ENCODE measurements at regions not wholly inside any gene's neighbourhood (a gene's known extent, or its start where the extent isn't known, plus 50 kb on each side); places are given as distances from the start of the nearest gene placed in this dataset.

GRCh38 chr13:54194233-54195024, 1165.8 kb downstream of the OLFM4 start:
- H3K4me2 ChIP-seq (ENCODE audit: low read length), result no peak overlapping the region
- no peaks in the 10 kb centered on the region for H3F3A ChIP-seq (ENCODE audit: low read length, unreplicated experiment)
- no peaks in the 10 kb centered on the region for H3K4me1 ChIP-seq (ENCODE audit: insufficient read depth, low read length)
- H3K4me3 ChIP-seq (ENCODE audit: low read length), result no peak overlapping the region
- no peak for ATAC-seq
- no TSS peak for BruUV-seq (replicated peaks)
- TF ChIP-seq EZH2phosphoT487 (IDR thresholded peaks at IDR 0.05; ENCODE audit: borderline replicate concordance, low read length), result no peak
- TF ChIP-seq CTCF (conservative IDR thresholded peaks at IDR 0.05; ENCODE audit: low read depth, low read length), result no peak
- no peak for TF ChIP-seq EZH2 (IDR thresholded peaks at IDR 0.05; ENCODE audit: low read length, unreplicated experiment)
- no peaks in the 10 kb centered on the region for H4K20me1 ChIP-seq (ENCODE audit: low read length)
- no peak overlapping the region for H3K9ac ChIP-seq (ENCODE audit: low read length)
- ChIA-PET POLR2A (ENCODE audit: unreplicated experiment) (no interaction called here), CTCF (no interaction called here)
- H3K9me3 ChIP-seq (ENCODE audit: low read length), result no peaks in the 10 kb centered on the region
- no peak overlapping the region for H2AFZ ChIP-seq (ENCODE audit: low read length)
- DNase-seq, result no peak
- no peaks in the 10 kb centered on the region for H3K79me2 ChIP-seq (ENCODE audit: low read length)
- H3K27me3 ChIP-seq (ENCODE audit: low read length), result no peaks in the 10 kb centered on the region
- no peaks in the 10 kb centered on the region for H3K36me3 ChIP-seq (ENCODE audit: low read depth, low read length)
- intact Hi-C loops (cut with micrococcal nuclease), result no loop called here
- H3K27ac ChIP-seq (ENCODE audit: low read length), result no peak overlapping the region
- H3K9me2 ChIP-seq (replicated peaks; ENCODE audit: low read length), result no peaks in the 10 kb centered on the region

- CTCF ChIA-PET, result no interaction called here
- TF ChIP-seq CTCF (conservative IDR thresholded peaks at IDR 0.05; ENCODE audit: low read depth, low read length), result no peak
- no peak for TF ChIP-seq EZH2 (IDR thresholded peaks at IDR 0.05; ENCODE audit: low read length, unreplicated experiment)
- TF ChIP-seq EZH2phosphoT487 (IDR thresholded peaks at IDR 0.05; ENCODE audit: borderline replicate concordance, low read length), result no peak
- POLR2A ChIA-PET (ENCODE audit: unreplicated experiment), result no interaction called here
These were observed 1168.1 kb downstream of the OLFM4 start for GRCh38 chr13:54196684-54197083.

GRCh38 chr13:54198911-54199310, 1170.3 kb downstream of the OLFM4 start:
- Histone ChIP-seq H3K9me3 (ENCODE audit: low read length) (no peaks in the 10 kb centered on the region), H3K36me3 (ENCODE audit: low read depth, low read length) (no peaks in the 10 kb centered on the region), H3K9me2 (replicated peaks; ENCODE audit: low read length) (no peaks in the 10 kb centered on the region), H3K27ac (ENCODE audit: low read length) (no peak overlapping the region), H4K20me1 (ENCODE audit: low read length) (no peaks in the 10 kb centered on the region), H3F3A (ENCODE audit: low read length, unreplicated experiment) (no peaks in the 10 kb centered on the region), H3K9ac (ENCODE audit: low read length) (no peak overlapping the region), H3K79me2 (ENCODE audit: low read length) (no peaks in the 10 kb centered on the region), H3K4me3 (ENCODE audit: low read length) (no peak overlapping the region), H3K27me3 (ENCODE audit: low read length) (no peaks in the 10 kb centered on the region), H3K4me1 (ENCODE audit: insufficient read depth, low read length) (no peaks in the 10 kb centered on the region), H3K4me2 (ENCODE audit: low read length) (no peak overlapping the region), H2AFZ (ENCODE audit: low read length) (no peak overlapping the region)
- DNase-seq (no peak), ATAC-seq (no peak)
- TF ChIP-seq EZH2phosphoT487 (IDR thresholded peaks at IDR 0.05; ENCODE audit: borderline replicate concordance, low read length) (no peak), EZH2 (IDR thresholded peaks at IDR 0.05; ENCODE audit: low read length, unreplicated experiment) (no peak), CTCF (conservative IDR thresholded peaks at IDR 0.05; ENCODE audit: low read depth, low read length) (no peak)
- ChIA-PET POLR2A (ENCODE audit: unreplicated experiment) (no interaction called here), CTCF (no interaction called here)
- BruUV-seq (replicated peaks), result no TSS peak
- intact Hi-C loops (cut with micrococcal nuclease), result no loop called here

More at GRCh38 chr13:54196684-54197083, 1168.1 kb downstream of the OLFM4 start:
- H3K9me2 ChIP-seq (replicated peaks; ENCODE audit: low read length), result no peaks in the 10 kb centered on the region
- no peak overlapping the region for H3K9ac ChIP-seq (ENCODE audit: low read length)
- H3K9me3 ChIP-seq (ENCODE audit: low read length), result no peaks in the 10 kb centered on the region
- no peak overlapping the region for H2AFZ ChIP-seq (ENCODE audit: low read length)
- ATAC-seq, result no peak
- H3K79me2 ChIP-seq (ENCODE audit: low read length), result no peaks in the 10 kb centered on the region
- BruUV-seq (replicated peaks), result no TSS peak
- DNase-seq, result no peak
- H3K36me3 ChIP-seq (ENCODE audit: low read depth, low read length), result no peaks in the 10 kb centered on the region
- no peaks in the 10 kb centered on the region for H4K20me1 ChIP-seq (ENCODE audit: low read length)
- H3K4me1 ChIP-seq (ENCODE audit: insufficient read depth, low read length), result no peaks in the 10 kb centered on the region
- H3K4me3 ChIP-seq (ENCODE audit: low read length), result no peak overlapping the region
- intact Hi-C loops (cut with micrococcal nuclease), result no loop called here
- no peaks in the 10 kb centered on the region for H3F3A ChIP-seq (ENCODE audit: low read length, unreplicated experiment)
- H3K4me2 ChIP-seq (ENCODE audit: low read length), result no peak overlapping the region
- no peaks in the 10 kb centered on the region for H3K27me3 ChIP-seq (ENCODE audit: low read length)
- H3K27ac ChIP-seq (ENCODE audit: low read length), result no peak overlapping the region

All from PC-3 (cell line).